ENCODE measurements at regions not wholly inside any gene's neighbourhood (a gene's known extent, or its start where the extent isn't known, plus 50 kb on each side); places are given as distances from the start of the nearest gene placed in this dataset.

GRCh38 chr2:22692746-22693145 is 692.2 kb upstream of the KLHL29 start:
- DNase-seq = no peak

- DNase-seq = no peak
Observed at GRCh38 chr2:22694300-22694699, 690.7 kb upstream of the KLHL29 start.

DNA sequence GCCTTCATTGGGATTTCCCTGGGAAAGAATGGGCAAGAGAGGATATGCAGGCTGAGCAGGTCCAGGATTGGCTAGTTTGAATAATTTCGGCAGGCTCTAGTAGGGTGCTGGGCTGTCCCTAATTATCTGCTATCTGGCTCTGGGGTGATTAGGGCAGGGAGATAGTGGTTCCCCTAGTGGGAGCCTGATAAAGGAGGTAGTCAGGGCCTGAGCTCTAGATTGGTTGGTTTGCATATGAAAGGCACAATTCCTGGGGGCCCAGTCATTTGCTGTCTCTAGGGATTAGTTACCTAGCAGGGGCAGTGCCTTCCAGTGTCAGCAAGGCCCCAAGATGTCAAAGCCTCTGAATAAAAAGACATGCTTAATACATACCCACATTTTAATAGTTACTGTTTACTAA is 690.1 kb upstream of the KLHL29 start:
- DNase-seq = no peak

GRCh38 chr2:22697054-22697788 is 687.8 kb upstream of the KLHL29 start:
- DNase-seq = no peak

DNA sequence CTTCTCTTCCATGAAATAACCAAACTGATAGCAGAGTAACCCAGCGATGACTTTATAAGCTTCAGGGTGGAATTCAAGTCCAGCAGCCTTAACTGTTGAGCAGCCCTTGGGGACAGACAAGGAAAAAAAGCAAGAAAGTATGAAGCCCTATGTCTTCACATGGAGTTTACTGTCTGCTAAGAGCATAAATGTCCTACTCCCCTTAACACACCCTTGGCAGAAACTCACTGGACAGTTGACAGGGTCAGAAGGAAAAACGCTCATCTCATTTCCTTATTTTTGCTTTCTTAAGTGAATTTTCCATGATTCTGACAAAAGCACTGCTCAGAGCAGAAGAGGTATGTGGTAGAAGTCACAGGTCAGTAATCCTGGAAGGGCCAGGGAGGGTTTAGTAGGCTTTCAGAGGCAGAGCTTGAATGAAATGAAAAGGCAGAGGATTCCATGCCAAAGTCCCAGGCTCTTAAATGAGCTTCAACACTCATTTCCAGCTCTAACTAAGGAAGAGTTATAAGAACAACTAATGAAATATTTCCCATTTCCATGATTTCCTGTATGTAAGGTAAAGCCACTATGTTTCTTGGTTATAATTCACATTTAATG is 683.3 kb upstream of the KLHL29 start:
- DNase-seq = no peak

DNA sequence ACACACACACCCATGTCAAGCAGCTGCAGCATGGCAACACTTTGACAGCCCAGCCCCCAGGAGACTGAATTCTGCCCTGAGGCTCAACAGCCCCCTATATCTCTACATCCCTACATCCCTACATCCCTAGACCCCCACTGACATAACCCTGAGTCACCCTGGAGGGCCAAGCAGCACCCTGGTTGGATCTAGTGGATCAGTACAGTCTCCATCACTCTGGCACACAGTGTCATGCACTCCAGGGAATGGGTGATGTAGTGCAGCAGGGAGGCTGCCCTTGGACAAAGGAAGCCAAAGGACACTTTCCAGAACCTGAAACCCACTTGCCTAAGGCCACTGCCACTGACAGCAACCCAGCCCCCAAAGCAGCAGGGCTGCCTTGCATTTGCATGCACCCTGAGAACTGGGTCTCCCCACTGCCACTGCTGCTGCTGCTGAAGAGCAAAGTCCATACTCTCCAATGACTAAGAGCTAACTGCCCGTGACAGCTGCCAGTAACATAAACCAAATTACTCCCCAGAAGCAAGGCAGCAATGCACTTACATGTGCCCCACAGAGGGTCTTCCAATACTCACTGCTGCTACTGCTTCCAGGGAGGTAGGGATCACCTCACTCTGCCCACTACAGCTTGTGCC is 681.6 kb upstream of the KLHL29 start:
- no peak for DNase-seq

GRCh38 chr2:22719396-22719795 is 665.6 kb upstream of the KLHL29 start:
- DNase-seq = no peak

DNA sequence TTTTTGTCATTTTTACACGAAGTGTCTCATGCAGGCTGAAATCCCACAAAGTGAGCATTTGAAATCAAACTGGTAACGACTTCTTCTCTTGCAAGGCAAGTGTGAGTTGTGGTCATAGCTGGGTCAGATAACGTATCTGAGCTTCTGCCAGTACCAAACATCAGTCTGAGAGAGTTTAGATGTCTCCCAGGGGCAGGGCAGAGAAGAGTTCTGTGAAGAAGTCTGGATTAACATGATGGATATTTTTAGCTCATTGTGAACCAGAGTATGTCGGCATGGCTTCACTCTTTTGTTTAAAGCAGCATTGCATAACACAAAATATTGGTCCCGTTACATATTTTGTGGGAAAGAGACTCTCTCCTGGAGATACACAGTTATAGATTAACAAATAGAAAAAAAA is 655.5 kb upstream of the KLHL29 start:
- DNase-seq = no peak

DNA sequence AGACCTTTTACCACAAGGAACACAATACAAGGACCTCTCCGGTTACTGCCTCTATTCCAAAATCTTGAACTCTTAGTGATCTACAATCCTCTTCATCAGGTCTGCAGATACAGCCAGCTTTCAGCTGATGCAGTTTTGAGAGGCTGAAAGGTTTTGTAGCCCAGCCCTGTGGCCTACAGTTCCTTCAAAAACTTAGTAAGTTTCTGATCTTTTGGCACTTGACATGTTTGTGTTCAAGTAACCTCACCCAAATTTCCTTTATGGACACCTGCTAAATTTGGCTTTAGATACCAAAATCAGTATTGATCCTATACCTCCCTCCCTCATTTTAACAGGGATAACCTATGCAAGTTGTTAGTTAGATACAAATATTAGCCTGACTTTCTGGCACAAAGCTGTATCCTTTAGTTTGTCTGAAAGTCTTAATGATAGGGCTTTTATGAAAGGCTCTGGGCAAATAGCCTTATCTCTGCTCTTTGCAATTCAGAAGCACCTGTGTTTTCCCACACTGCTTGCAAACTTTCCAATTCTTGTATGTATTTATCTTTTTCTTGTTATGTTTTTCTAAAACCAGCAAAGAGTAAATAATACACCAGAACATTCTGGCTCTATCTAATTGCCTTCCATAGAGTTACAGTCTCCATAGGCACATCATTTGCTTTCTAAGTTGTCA is 650.5 kb upstream of the KLHL29 start:
- DNase-seq = no peak

GRCh38 chr2:22737144-22737543 is 647.8 kb upstream of the KLHL29 start:
- DNase-seq = no peak

- no peak for DNase-seq
Observed at GRCh38 chr2:22741216-22741615, 643.8 kb upstream of the KLHL29 start.

DNA sequence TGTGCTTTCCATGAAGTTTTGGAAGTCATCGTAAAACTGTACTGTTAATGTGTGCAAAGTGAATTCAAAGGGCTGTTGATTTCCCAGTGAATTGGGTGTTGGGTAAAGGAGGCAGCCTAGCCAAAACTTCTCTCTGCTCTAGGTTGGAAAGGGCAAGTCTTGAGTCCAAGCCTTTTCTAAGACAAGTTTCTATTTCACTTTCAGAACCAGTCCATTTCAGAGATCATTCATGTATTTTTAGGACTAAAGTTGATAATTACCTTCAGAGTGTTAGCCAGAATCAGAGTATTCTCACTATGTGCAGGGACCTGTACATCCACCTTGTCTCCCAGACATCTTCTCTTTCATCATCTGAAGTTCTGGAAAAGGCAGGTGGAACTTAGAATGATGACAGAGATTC is 636.1 kb upstream of the KLHL29 start:
- no peak for DNase-seq

DNA sequence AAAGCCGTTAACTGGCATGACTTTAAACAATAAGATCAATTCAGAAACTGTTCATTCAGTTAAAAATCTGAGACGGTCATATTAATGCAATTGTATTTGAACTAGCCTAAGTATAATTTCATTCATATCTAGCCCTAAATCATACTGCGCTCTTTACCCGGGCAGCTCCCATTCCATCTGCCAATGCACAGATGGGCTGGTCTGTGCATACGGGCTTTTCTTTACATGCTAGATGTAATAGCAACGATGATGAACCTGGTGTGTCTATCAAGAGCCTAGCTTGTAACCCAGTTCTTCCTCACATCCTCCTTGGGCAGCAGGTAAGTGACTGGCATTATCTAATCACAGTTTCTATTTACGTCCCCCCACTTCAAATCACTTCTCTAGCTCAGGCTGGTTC is 631.5 kb upstream of the KLHL29 start:
- no peak for DNase-seq

GRCh38 chr2:22756276-22757043 is 628.5 kb upstream of the KLHL29 start:
- no peak for DNase-seq

DNA sequence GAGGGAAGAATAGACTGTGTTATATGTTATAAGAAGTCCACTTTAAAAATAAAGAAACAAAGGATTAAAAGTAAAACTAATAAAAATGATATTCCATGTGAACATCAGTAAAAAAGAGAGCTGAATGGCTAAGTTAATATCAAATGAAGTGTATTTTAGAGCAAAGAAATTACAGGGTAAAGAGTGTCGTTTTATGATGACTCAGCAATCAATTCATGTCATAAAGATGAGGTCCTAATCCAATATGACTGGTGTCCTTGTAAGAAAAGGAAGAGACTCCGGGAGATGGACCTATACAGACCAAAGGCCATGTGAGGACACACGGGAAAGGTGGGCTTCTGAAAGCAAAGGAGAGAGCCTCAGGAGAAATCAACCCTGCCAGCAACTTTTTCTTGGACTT is 615.5 kb upstream of the KLHL29 start:
- DNase-seq = no peak

DNA sequence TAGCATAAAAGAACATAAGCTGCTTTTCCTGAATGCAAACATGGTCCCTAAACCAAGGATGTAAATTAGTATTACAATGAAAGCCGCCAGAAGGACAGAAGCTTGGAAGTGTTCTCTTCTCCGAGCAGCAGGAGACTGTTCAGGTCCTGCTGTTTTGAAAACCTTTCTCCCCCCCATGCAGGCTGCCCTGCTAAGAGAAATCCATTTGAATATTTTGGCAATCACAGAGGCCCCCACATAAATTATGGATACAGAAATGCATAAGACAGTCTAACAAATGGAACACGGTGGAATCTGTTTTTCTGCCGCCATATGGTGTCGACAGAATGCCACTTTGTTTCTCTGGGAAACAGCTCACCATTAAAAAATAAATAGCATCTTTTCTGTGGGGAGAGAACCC is 600.4 kb upstream of the KLHL29 start:
- DNase-seq = no peak

DNA sequence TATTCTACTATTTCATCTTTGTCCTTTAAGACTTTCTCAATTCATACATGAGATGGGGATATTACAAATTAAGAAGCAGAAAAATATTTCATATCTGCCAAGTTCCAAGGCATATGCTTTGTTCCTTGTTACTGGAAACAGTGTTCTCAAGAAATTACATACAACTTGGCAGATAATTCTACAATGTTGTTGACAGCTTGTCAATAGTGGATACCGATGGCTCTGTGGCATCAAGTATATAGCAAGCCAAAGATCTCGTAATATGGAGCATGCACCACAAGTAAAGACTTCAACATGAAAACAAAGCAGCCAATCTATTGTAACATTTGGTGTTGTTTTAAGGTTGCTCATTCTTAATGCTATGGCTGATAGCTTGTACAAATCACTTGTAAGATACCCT is 598.2 kb upstream of the KLHL29 start:
- DNase-seq = no peak

DNA sequence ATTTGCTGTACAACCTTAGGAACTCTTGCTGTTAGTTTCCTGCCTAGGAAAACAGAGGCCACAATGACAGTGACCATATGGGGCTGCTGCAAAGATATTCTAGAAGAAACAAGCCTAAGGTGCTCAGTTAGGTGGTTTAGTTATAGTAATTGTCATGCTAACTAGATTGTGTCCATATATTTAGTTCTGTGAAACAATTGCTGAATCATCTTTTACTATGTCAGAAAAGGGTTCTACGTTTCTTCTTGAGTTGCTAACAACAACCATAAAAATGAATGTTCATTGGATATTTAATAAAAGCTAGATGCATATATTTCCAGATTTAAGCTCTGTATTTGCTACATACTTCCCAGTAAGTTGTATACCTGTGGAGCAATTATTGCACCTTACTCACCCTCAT is 597.2 kb upstream of the KLHL29 start:
- no peak for DNase-seq

GRCh38 chr2:22788749-22789327 is 596.1 kb upstream of the KLHL29 start:
- no peak for DNase-seq

DNA sequence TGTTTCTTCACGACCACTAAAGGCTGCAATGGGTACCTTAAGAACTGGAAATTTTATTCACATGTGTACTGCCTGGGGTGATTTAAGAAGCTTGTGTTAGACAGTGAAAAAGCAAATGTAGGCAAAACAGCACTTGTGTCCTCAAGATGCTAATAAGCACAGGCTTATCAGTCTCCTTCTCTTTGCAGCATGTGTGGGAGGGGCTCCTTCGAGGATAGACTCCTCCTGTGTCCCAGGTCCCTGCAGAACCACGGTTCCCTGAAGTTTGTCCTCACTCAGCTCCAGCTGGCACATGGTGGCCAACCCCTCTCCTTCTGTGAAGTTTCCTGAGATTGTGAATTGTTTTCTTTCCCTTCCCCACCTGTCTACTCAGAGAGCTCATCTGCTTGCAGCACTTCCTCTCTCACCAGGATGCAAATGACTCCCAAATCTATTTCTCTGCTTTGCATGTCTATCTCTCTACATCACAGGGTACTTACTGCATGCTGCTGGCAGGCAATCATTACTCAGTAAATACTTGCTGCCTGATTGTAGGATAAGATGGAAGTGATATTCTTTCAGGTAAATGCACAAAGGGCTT is 589.6 kb upstream of the KLHL29 start:
- no peak for DNase-seq

DNA sequence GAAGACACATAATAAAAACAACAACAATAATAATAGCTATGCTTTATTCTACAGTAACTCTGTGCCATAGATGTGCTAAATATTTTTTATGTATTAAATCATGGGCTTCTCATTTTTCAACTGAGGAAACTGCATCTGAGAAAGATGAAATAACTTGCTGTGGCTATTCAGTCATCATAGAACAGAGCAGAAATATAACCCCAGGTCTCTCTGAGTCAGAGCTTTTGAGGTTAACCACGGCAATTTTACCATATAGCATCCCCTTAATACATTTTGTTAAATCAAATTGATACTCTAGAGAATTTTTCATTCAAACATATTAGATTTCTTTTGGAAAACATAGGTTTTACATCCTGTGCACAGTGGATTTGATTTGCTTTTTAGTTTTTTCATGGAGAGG is 586.6 kb upstream of the KLHL29 start:
- DNase-seq = no peak

- DNase-seq = no peak
Observed at GRCh38 chr2:22800412-22800811, 584.6 kb upstream of the KLHL29 start.
